ENCODE measurements at regions not wholly inside any gene's neighbourhood (a gene's known extent, or its start where the extent isn't known, plus 50 kb on each side); places are given as distances from the start of the nearest gene placed in this dataset.

DNA sequence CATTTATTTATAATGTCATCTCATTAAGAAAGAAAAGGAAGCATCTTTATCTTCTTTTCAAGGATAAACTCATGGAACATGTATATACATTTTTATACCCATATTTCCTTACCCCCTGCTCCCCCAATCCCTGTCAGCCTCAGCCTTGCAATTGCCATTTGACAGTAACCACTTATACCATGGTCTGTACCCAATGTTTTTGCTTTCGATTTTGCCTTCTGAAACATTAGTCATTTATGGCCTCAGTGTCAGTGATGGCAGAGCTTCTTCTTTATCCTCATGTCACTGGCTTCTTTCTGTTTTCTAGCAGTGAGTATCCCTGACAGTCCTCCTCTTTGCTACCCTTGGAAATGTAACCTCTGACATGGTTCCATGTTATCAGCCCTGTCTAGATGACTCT is 228.4 kb downstream of the SPRY1 start:
- TF ChIP-seq NR2C2 (CRISPR knock-in tag; IDR thresholded peaks at IDR 0.05) (no peak), NR3C1 (CRISPR knock-in tag; conservative IDR thresholded peaks at IDR 0.05; ENCODE audit: low read depth) (no peak), KAT7 (CRISPR knock-in tag; IDR thresholded peaks at IDR 0.05; ENCODE audit: borderline replicate concordance) (no peak), TEAD4 (CRISPR knock-in tag; IDR thresholded peaks at IDR 0.05) (no peak), ELF4 (CRISPR knock-in tag; IDR thresholded peaks at IDR 0.05; ENCODE audit: low read depth) (no peak), RELA (CRISPR knock-in tag; IDR thresholded peaks at IDR 0.05; ENCODE audit: borderline replicate concordance) (no peak)
- TF ChIP-seq, protein P1, sequence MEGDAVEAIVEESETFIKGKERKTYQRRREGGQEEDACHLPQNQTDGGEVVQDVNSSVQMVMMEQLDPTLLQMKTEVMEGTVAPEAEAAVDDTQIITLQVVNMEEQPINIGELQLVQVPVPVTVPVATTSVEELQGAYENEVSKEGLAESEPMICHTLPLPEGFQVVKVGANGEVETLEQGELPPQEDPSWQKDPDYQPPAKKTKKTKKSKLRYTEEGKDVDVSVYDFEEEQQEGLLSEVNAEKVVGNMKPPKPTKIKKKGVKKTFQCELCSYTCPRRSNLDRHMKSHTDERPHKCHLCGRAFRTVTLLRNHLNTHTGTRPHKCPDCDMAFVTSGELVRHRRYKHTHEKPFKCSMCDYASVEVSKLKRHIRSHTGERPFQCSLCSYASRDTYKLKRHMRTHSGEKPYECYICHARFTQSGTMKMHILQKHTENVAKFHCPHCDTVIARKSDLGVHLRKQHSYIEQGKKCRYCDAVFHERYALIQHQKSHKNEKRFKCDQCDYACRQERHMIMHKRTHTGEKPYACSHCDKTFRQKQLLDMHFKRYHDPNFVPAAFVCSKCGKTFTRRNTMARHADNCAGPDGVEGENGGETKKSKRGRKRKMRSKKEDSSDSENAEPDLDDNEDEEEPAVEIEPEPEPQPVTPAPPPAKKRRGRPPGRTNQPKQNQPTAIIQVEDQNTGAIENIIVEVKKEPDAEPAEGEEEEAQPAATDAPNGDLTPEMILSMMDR (IDR thresholded peaks at IDR 0.05) = no peak
- TF ChIP-seq, protein P2, sequence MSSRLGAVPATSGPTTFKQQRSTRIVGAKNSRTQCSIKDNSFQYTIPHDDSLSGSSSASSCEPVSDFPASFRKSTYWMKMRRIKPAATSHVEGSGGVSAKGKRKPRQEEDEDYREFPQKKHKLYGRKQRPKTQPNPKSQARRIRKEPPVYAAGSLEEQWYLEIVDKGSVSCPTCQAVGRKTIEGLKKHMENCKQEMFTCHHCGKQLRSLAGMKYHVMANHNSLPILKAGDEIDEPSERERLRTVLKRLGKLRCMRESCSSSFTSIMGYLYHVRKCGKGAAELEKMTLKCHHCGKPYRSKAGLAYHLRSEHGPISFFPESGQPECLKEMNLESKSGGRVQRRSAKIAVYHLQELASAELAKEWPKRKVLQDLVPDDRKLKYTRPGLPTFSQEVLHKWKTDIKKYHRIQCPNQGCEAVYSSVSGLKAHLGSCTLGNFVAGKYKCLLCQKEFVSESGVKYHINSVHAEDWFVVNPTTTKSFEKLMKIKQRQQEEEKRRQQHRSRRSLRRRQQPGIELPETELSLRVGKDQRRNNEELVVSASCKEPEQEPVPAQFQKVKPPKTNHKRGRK (CRISPR knock-in tag; IDR thresholded peaks at IDR 0.05; ENCODE audit: borderline replicate concordance) = no peak
- TF ChIP-seq, protein P3, sequence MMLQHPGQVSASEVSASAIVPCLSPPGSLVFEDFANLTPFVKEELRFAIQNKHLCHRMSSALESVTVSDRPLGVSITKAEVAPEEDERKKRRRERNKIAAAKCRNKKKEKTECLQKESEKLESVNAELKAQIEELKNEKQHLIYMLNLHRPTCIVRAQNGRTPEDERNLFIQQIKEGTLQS (CRISPR knock-in tag; conservative IDR thresholded peaks at IDR 0.05) = no peak
- TF ChIP-seq, protein P4, sequence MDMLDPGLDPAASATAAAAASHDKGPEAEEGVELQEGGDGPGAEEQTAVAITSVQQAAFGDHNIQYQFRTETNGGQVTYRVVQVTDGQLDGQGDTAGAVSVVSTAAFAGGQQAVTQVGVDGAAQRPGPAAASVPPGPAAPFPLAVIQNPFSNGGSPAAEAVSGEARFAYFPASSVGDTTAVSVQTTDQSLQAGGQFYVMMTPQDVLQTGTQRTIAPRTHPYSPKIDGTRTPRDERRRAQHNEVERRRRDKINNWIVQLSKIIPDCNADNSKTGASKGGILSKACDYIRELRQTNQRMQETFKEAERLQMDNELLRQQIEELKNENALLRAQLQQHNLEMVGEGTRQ (CRISPR knock-in tag; IDR thresholded peaks at IDR 0.05) = no peak
- TF ChIP-seq, protein P5, sequence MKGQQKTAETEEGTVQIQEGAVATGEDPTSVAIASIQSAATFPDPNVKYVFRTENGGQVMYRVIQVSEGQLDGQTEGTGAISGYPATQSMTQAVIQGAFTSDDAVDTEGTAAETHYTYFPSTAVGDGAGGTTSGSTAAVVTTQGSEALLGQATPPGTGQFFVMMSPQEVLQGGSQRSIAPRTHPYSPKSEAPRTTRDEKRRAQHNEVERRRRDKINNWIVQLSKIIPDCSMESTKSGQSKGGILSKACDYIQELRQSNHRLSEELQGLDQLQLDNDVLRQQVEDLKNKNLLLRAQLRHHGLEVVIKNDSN (CRISPR knock-in tag; IDR thresholded peaks at IDR 0.05) = no peak

Measured in WTC11 (cell line).